ENCODE measurements at regions not wholly inside any gene's neighbourhood (a gene's known extent, or its start where the extent isn't known, plus 50 kb on each side); places are given as distances from the start of the nearest gene placed in this dataset.

GRCh38 chr10:2077231-2077630 is 339.9 kb upstream of the ADARB2 start:
- no peak for TF ChIP-seq CTCF (IDR thresholded peaks at IDR 0.05)
- no peak for TF ChIP-seq POLR2AphosphoS5 (IDR thresholded peaks at IDR 0.05)
